Fibroblast of pulmonary artery (primary cell): ENCODE measurements at regions not wholly inside any gene's neighbourhood (a gene's known extent, or its start where the extent isn't known, plus 50 kb on each side); places are given as distances from the start of the nearest gene placed in this dataset.

Experiments
- DNase-seq: peaks from one replicate; pipeline ENCODE4 v3.0.0-alpha.2; 2010; ENCODE audit warnings: low read depth
- H3K4me3 ChIP-seq: replicated peaks from 2 replicates; pipeline ENCODE4 v1.5.1; 2011; ENCODE audit warnings: low read depth, mild to moderate bottlenecking, control low read depth, low read length, moderate library complexity
- CTCF ChIP-seq: IDR thresholded peaks from 2 replicates; pipeline ENCODE4 v1.5.1; 2011; ENCODE audit warnings: mild to moderate bottlenecking, control low read depth, low read length, inconsistent platforms; ENCODE audit errors: missing control alignments

- H3K4me3 ChIP-seq = no peak overlapping the region
- DNase-seq = peak; percentile 6
- no peak for TF ChIP-seq CTCF
Observed at GRCh38 chr11:116563028-116563711, 209.6 kb downstream of the BUD13 start.

DNA sequence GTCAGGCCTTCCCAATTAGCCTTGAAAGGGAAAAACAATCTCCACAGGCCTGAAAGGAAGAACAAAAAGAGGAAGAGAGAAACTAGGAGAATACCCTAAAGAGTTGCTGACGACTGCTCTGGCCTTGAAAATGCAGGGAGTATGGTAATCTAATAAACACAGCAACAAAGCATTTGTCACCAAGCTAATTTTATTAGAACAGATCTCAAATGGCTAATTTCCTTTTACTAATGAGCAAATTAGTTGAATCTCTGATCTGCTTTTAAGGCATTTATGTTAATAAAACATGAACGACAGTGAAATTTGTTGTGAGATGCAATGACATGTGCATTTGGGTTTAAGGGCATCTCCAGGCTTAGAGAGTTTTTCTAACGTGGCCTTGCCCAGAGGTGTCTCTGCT lies 212.2 kb downstream of the BUD13 start:
- no peak for TF ChIP-seq CTCF
- DNase-seq = no peak
- no peak overlapping the region for H3K4me3 ChIP-seq

GRCh38 chr11:116558504-116559211 lies 214.1 kb downstream of the BUD13 start:
- no peak overlapping the region for H3K4me3 ChIP-seq
- no peak for TF ChIP-seq CTCF
- DNase-seq = peak; percentile 30

DNA sequence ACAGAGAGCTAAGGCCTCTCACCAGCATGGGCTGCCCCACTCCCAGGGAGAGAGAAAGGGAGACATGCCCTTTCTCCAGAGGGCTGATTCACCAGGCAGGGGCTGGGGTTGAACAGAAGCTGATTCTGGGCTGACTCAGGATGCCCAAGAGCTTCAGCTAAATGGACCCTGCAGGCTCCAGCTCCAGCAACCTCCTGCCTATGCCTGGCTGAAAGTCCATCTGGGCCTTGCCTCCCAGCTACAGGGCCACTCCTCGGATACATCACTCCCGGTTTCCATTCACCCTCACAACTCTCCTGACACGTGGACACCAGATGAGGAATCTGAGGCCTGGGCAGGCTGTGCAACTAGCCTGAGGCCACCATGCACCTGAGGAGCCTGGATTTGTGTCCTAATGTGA lies 215.5 kb downstream of the BUD13 start:
- no peak for DNase-seq
- H3K4me3 ChIP-seq = no peak overlapping the region
- no peak for TF ChIP-seq CTCF

DNA sequence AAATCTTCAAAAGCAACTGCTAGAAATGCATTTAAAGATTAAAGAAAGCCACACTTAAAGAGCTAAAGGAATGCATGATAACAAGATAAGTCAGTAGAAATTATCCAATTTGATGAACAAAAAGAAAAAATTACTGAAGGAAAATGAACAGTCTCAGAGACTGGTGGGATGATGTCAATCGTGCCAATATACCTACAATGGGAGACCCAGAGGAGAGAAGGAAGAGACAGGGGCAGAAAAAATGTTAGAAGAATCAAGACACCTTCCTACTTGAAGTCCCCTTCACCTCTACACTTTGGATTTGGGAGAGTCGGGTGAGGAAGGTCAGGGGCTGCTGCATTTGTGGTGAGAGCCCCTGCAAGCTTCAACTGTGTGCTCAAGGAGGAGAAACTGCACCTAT lies 216.3 kb downstream of the BUD13 start:
- no peak for TF ChIP-seq CTCF
- no peak for DNase-seq
- no peak overlapping the region for H3K4me3 ChIP-seq

DNA sequence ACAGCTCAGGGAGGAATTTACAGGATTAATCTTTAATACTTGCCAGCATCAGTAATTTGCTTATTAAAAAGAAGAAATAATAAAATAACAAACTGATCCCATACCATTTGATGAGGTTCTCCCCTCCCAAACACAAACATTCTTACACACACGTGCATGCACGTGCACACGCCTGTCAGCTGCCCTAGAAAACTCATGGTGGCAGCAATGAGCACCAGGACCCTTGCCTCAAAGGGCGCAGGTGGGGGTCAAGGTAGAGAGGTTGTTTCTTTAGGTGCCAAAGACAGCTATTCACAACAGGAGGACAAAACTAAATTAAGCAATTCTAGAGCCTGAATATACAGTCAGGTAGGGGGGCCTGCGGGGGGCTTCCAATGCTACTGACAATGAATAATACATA lies 219.3 kb downstream of the BUD13 start:
- TF ChIP-seq CTCF = no peak
- no peak overlapping the region for H3K4me3 ChIP-seq
- no peak for DNase-seq

DNA sequence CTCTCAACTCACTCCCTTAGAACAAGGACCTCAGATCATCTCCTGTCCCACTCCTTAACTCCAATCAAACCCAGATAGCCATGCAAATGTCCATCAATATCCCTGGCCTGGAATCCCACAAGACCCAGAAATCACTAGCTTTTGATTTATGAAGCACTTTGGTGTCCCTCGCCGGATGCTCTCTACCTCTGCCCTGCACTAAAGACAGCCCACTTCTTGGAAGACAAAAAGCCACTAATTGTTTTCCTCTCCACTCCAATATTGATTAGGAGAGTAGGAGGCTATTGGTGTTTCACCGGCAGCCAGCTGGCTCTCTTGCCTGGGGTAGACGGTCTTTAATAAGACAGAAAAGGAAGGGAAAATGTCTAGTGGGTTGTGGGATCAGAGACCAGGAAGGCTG lies 221.2 kb downstream of the BUD13 start:
- TF ChIP-seq CTCF = no peak
- no peak overlapping the region for H3K4me3 ChIP-seq
- DNase-seq = no peak
